Coronary artery (tissue), 2 donors: ENCODE measurements at regions not wholly inside any gene's neighbourhood (a gene's known extent, or its start where the extent isn't known, plus 50 kb on each side); places are given as distances from the start of the nearest gene placed in this dataset.

Experiments used
- DNase-seq: peaks from one replicate; pipeline ENCODE4 v3.0.0-alpha.2; 2017; ENCODE audit warnings: low spot score
- H3K27ac ChIP-seq, 2 donors: fragments of 200-600 bp; sonication (generic); one replicate each; pipeline ENCODE4 v1.5.1; 2016 to 2019
- H3K4me3 ChIP-seq: fragments of 200-600 bp; sonication (generic); 2 replicates; pipeline ENCODE4 v1.5.1; 2016; ENCODE audit warnings: mild to moderate bottlenecking, moderate library complexity
- TF ChIP-seq, protein P1 (sequence below): fragments of 200-600 bp; sonication (generic); IDR thresholded peaks from one replicate; pipeline ENCODE4 v1.5.1; 2019; ENCODE audit warnings: antibody characterized with exemption

DNA sequence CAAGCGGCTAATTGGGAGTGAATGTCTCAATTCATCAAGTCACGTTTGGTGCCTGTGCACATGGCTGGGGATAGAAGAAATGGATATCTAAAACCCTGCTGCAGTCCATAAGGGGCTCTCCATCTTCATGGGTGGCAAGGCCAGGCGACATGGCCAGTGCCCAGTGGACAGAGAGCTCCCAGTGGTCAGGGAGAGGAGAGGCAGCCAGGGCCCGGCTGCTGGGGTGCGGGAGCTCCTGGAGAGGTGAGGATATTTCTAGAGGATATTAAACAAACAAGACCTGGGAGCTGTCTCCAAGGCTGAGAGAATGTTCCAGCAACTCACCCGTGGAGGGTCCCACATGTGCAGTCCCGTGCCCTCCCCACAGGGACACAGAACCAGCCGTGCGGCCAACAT, 368.8 kb upstream of the C1orf174 start:
- TF ChIP-seq, protein P1, sequence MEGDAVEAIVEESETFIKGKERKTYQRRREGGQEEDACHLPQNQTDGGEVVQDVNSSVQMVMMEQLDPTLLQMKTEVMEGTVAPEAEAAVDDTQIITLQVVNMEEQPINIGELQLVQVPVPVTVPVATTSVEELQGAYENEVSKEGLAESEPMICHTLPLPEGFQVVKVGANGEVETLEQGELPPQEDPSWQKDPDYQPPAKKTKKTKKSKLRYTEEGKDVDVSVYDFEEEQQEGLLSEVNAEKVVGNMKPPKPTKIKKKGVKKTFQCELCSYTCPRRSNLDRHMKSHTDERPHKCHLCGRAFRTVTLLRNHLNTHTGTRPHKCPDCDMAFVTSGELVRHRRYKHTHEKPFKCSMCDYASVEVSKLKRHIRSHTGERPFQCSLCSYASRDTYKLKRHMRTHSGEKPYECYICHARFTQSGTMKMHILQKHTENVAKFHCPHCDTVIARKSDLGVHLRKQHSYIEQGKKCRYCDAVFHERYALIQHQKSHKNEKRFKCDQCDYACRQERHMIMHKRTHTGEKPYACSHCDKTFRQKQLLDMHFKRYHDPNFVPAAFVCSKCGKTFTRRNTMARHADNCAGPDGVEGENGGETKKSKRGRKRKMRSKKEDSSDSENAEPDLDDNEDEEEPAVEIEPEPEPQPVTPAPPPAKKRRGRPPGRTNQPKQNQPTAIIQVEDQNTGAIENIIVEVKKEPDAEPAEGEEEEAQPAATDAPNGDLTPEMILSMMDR, result no peak
- no peak overlapping the region for H3K27ac ChIP-seq
- no peak for DNase-seq

DNA sequence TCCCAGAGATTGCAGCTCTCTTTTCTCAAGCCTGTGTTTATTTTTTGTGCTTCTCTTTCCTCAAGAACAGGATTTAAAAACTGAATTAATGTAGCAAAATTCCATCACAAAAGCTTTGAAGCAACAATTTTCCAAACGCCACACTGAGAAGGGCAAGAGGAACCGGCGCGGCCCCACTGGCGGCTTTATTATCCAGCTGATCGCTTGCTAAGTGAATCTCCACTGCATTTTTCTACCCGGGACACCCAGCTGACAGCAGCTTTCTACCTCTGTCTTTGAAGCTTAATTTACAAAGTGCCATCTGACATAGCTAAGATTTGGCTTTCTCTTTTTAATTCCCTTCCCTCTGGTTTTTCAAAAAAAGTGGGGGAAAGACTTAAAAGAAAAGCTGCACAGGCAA, 369.3 kb upstream of the C1orf174 start:
- DNase-seq, result no peak
- H3K4me3 ChIP-seq, result no peak overlapping the region
- no peak overlapping the region for H3K27ac ChIP-seq
- TF ChIP-seq, protein P1, result no peak

More for the DNA sequence above, 368.8 kb upstream of the C1orf174 start:
- no peak overlapping the region for H3K4me3 ChIP-seq

DNA sequence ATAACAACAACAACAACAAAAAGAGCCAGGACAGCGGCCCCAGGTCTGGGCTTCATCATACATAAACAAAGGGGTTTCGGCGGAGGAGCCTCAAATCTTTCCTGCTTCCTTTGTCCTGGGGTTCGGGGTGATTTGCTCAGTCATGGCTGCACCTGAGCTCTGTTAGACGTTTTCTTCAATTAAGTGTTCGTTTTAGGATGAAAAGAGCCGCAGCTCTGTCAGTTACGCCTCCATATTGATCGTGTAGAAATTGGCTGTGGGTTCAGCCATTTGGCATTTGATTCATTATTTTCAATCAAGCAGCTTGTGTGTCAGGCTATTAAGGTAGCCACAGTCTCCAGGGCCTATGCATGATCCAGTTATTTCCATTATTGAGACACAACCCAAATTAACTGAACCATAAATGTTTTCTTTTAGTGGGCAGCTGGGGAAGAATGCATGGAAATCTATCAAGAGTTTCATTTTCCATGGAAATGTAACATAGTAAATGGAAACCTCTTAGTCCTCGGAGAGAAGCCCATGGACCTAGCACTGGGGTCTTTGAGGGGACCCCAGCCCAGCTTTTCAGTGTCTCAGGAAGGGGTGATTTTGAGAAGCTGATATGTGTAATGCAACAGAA, 370.0 kb upstream of the C1orf174 start:
- no peak for DNase-seq
- H3K27ac ChIP-seq, result no peak overlapping the region
- TF ChIP-seq, protein P1, result no peak
- H3K4me3 ChIP-seq, result no peak overlapping the region

DNA sequence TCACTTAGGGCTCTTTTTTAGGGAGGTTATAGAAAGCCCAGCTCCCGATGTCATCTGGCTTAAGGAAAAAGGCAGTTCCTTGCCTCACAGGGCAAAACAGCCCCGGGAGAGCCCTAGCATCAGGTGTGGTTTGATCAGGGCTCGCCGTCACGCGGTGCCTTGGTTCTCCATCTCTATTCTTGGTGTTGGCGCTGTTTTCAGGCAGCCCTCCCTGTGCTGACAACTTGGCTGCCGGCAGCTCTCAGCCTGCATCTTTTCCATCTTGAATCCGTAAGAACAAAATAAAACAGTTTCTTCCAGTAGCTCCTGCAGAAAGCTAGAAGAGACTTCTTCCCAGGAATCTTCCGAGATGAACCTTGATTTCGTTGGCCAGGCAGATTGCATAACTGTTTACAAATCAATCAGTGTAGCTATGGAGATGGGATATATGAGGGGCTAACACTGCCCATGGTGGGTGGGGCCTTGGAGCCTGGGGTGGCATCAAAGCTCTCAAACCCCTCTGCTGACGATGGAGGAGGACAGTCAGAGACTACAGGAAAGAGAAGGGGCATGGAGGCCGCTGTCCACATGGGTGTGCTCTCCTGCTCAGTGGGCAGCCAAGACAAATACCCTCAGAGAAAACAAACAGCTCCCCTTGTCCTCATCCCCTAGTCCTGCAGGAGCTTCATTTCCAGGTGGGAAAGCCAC, 370.7 kb upstream of the C1orf174 start:
- DNase-seq, result no peak
- TF ChIP-seq, protein P1, result no peak

DNA sequence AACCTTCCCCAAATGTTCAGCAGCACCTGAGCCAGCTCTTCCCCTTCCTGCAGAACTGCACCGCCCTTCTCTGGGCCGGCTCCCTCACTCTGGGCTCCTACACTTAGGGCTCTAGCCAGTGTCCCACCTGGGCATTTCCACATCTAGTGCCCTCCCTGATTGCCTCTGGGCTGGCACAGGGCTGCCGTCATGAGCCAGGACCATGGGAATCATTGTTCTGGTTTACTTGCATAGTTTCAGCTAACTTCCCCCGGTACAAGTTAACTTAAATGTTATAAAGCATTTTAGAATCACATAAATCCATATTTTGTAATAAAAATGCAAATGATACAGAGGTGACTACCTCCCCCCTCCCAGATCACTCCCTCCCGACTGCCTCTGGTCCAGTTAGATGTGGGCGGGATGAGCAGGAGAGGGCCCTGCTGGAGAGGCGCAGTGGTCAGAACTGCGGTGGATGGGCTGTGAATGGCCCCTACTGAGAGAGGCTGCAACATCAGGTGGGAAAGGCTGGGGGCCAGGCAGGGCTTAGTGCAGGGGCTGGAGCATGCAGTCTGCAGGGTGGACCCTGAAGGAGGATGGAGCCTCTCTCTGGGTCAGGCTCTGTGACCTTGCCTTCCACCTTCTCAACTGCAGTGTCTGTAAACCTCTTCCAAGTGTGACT, 371.4 kb upstream of the C1orf174 start:
- TF ChIP-seq, protein P1, result no peak
- no peak for DNase-seq
- Histone ChIP-seq H3K4me3 (no peak overlapping the region), H3K27ac (no peak overlapping the region)

More for the DNA sequence above, 370.7 kb upstream of the C1orf174 start:
- Histone ChIP-seq H3K27ac (no peak overlapping the region), H3K4me3 (no peak overlapping the region)

DNA sequence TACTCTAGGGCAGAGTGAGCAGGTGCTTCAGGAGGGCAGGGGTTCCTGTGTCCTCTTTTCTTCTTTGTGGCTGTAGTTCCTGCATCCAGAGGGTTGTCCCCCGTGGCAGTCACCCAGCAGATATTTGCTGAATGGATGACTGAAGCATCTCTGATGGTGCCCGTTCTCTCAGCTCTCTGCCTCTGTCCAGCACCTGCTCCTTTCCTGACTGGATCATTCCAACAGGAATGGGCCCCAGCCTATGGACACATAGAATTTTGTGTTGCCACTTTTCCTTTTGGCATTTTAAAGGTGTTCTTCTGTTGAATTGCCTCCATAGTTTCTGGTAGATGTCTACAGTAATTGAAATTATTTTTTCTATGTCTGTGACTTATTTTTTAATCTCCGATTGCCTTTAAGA, 372.5 kb upstream of the C1orf174 start:
- Histone ChIP-seq H3K4me3 (no peak overlapping the region), H3K27ac (no peak overlapping the region)
- TF ChIP-seq, protein P1, result no peak
- no peak for DNase-seq
